Uterus (tissue), 2 donors: ENCODE measurements at regions not wholly inside any gene's neighbourhood (a gene's known extent, or its start where the extent isn't known, plus 50 kb on each side); places are given as distances from the start of the nearest gene placed in this dataset.

Experiments
- CTCF ChIP-seq, 4 experiments: fragments of 200-600 bp in 2 of 4; fragments of 450-650 bp in 2 of 4; sonication (generic) in 2 of 4; IDR thresholded peaks; one replicate each; pipeline ENCODE4 v1.5.1; 2016 to 2019; ENCODE audit warnings: antibody characterized with exemption in 4 of 4, mild to moderate bottlenecking in 2 of 4, moderate library complexity in 1 of 4
- POLR2A ChIP-seq, 2 donors: fragments of 450-650 bp; IDR thresholded peaks; one replicate each; pipeline ENCODE4 v1.6.1; 2016; ENCODE audit warnings: antibody characterized with exemption in 2 of 2, mild to moderate bottlenecking in 1 of 2, moderate library complexity in 1 of 2

- TF ChIP-seq CTCF (IDR thresholded peaks at IDR 0.05), result no peak
- no peak for TF ChIP-seq POLR2A (IDR thresholded peaks at IDR 0.05)
Observed at GRCh38 chr5:96129276-96129675, 167.6 kb upstream of the ELL2 start.
